ENCODE measurements at regions not wholly inside any gene's neighbourhood (a gene's known extent, or its start where the extent isn't known, plus 50 kb on each side); places are given as distances from the start of the nearest gene placed in this dataset.
A peak's percentile ranks its signal among the peaks of the same experiment; 100 is the strongest.

DNA sequence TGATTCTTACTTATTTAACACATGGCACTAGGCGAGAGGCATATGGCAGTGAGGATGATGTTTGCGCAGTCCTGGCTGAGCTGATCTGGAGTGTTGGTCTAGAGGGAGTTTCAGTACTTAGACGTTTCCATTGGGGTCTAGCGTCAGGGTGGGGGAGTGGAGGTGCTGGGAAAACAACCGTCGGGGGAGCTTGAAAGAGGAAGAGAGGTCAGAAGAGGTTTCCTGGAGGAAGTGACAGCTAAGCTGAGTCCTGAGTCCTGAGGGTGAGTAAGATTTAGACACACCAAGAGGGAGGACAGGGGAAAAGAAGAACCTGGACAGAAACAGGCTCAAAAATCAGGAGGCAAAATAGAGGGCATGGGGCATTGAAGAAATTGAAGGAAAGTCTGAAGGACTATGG is 81.4 kb downstream of the ALOX5AP start:
- no peak overlapping the region for H3K4me3 ChIP-seq (ENCODE audit: low read depth, low read length)
- DNase-seq (no peak), ATAC-seq (ENCODE audit: low read depth in 2 of 2) (no peak)
- no peak overlapping the region for H3K27ac ChIP-seq (ENCODE audit: insufficient read depth, low read length, poor library complexity, severe bottlenecking)
- H3K9me3 Mint-ChIP-seq = no peaks in the 10 kb centered on the region
- no peaks in the 10 kb centered on the region for H3K9me3 ChIP-seq (ENCODE audit: control insufficient read depth in 2 of 2, low read length in 2 of 2)
- peaks cover 27% of the 10 kb centered on the region for H3K27me3 Mint-ChIP-seq
- H3K27me3 ChIP-seq (ENCODE audit: control insufficient read depth, insufficient read depth, low read length) = no peaks in the 10 kb centered on the region
- H3K36me3 ChIP-seq (ENCODE audit: control insufficient read depth, insufficient read depth, low read length) = no peaks in the 10 kb centered on the region
- no peaks in the 10 kb centered on the region for H3K4me1 Mint-ChIP-seq
- no peaks in the 10 kb centered on the region for H3K36me3 Mint-ChIP-seq
- H3K4me1 ChIP-seq (ENCODE audit: control insufficient read depth, insufficient read depth, low read length, poor library complexity, severe bottlenecking) = no peaks in the 10 kb centered on the region
- H3K27ac Mint-ChIP-seq = no peak overlapping the region
- H3K4me3 Mint-ChIP-seq = no peak overlapping the region

GRCh38 chr13:30818323-30818960 is 83.1 kb downstream of the ALOX5AP start:
- no peaks in the 10 kb centered on the region for H3K36me3 ChIP-seq (ENCODE audit: control insufficient read depth, insufficient read depth, low read length)
- DNase-seq = no peak
- Mint-ChIP-seq H3K4me1 (no peaks in the 10 kb centered on the region), H3K4me3 (no peak overlapping the region), H3K27me3 (peaks cover 29% of the 10 kb centered on the region), H3K36me3 (peaks cover 4% of the 10 kb centered on the region), H3K27ac (peak overlapping the region in 1 of 3 donors; percentile 40), H3K9me3 (no peaks in the 10 kb centered on the region)
- no peaks in the 10 kb centered on the region for H3K9me3 ChIP-seq (ENCODE audit: control insufficient read depth in 2 of 2, low read length in 2 of 2)
- H3K4me1 ChIP-seq (ENCODE audit: control insufficient read depth, insufficient read depth, low read length, poor library complexity, severe bottlenecking) = no peaks in the 10 kb centered on the region
- no peaks in the 10 kb centered on the region for H3K27me3 ChIP-seq (ENCODE audit: control insufficient read depth, insufficient read depth, low read length)
- ATAC-seq (ENCODE audit: low read depth in 2 of 2) = no peak
- H3K4me3 ChIP-seq (ENCODE audit: low read depth, low read length) = no peak overlapping the region
- no peak overlapping the region for H3K27ac ChIP-seq (ENCODE audit: insufficient read depth, low read length, poor library complexity, severe bottlenecking)

- Mint-ChIP-seq H3K27ac (peak overlapping the region in 1 of 3 donors; percentile 10), H3K9me3 (no peaks in the 10 kb centered on the region), H3K27me3 (peaks cover 28% of the 10 kb centered on the region), H3K36me3 (peaks cover 4% of the 10 kb centered on the region), H3K4me1 (no peaks in the 10 kb centered on the region), H3K4me3 (no peak overlapping the region)
- Histone ChIP-seq H3K9me3 (ENCODE audit: control insufficient read depth in 2 of 2, low read length in 2 of 2) (no peaks in the 10 kb centered on the region), H3K4me1 (ENCODE audit: control insufficient read depth, insufficient read depth, low read length, poor library complexity, severe bottlenecking) (no peaks in the 10 kb centered on the region), H3K36me3 (ENCODE audit: control insufficient read depth, insufficient read depth, low read length) (no peaks in the 10 kb centered on the region), H3K4me3 (ENCODE audit: low read depth, low read length) (no peak overlapping the region), H3K27me3 (ENCODE audit: control insufficient read depth, insufficient read depth, low read length) (no peaks in the 10 kb centered on the region), H3K27ac (ENCODE audit: insufficient read depth, low read length, poor library complexity, severe bottlenecking) (no peak overlapping the region)
- ATAC-seq (ENCODE audit: low read depth in 2 of 2) (no peak), DNase-seq (no peak)
These were observed 84.0 kb downstream of the ALOX5AP start for GRCh38 chr13:30819136-30819888.

GRCh38 chr13:30821421-30821820 is 84.7 kb upstream of the MEDAG start:
- Mint-ChIP-seq H3K27ac (no peak overlapping the region), H3K4me3 (no peak overlapping the region), H3K27me3 (peaks cover 30% of the 10 kb centered on the region), H3K9me3 (no peaks in the 10 kb centered on the region), H3K36me3 (peaks cover 4% of the 10 kb centered on the region), H3K4me1 (no peaks in the 10 kb centered on the region)
- Histone ChIP-seq H3K9me3 (ENCODE audit: control insufficient read depth in 2 of 2, low read length in 2 of 2) (no peaks in the 10 kb centered on the region), H3K4me1 (ENCODE audit: control insufficient read depth, insufficient read depth, low read length, poor library complexity, severe bottlenecking) (no peaks in the 10 kb centered on the region), H3K27me3 (ENCODE audit: control insufficient read depth, insufficient read depth, low read length) (no peaks in the 10 kb centered on the region), H3K36me3 (ENCODE audit: control insufficient read depth, insufficient read depth, low read length) (no peaks in the 10 kb centered on the region), H3K4me3 (ENCODE audit: low read depth, low read length) (no peak overlapping the region), H3K27ac (ENCODE audit: insufficient read depth, low read length, poor library complexity, severe bottlenecking) (no peak overlapping the region)
- ATAC-seq (ENCODE audit: low read depth in 2 of 2) (no peak), DNase-seq (no peak)

DNA sequence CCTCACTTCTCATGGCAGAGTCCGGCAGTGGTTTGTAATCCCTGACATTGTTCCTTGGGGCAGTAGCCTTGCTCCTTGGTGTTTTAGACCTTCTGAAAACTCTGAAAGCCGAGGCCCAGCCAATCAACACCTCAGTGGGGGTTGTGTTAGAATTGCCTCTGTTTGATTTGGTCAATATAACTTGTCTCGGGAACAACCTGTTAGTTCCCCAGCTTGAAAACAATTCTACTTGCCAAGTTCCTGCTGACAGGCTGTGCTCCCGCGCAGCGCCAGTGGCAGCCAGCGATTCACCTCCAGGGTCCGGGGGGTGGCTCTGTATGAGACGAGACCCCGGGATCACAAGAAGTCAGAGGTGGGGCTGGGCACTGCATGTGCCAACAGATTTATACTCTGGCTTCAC is 81.4 kb upstream of the MEDAG start:
- Histone ChIP-seq H3K9me3 (ENCODE audit: control insufficient read depth in 2 of 2, low read length in 2 of 2) (no peaks in the 10 kb centered on the region), H3K4me1 (ENCODE audit: control insufficient read depth, insufficient read depth, low read length, poor library complexity, severe bottlenecking) (no peaks in the 10 kb centered on the region), H3K27ac (ENCODE audit: insufficient read depth, low read length, poor library complexity, severe bottlenecking) (no peak overlapping the region), H3K36me3 (ENCODE audit: control insufficient read depth, insufficient read depth, low read length) (no peaks in the 10 kb centered on the region), H3K4me3 (ENCODE audit: low read depth, low read length) (no peak overlapping the region), H3K27me3 (ENCODE audit: control insufficient read depth, insufficient read depth, low read length) (no peaks in the 10 kb centered on the region)
- H3K9me3 Mint-ChIP-seq = no peaks in the 10 kb centered on the region
- H3K27ac Mint-ChIP-seq = no peak overlapping the region
- ATAC-seq (ENCODE audit: low read depth in 2 of 2) = no peak
- no peaks in the 10 kb centered on the region for H3K4me1 Mint-ChIP-seq
- peaks cover 4% of the 10 kb centered on the region for H3K36me3 Mint-ChIP-seq
- peaks cover 15% of the 10 kb centered on the region for H3K27me3 Mint-ChIP-seq
- no peak for DNase-seq
- H3K4me3 Mint-ChIP-seq = no peak overlapping the region

DNA sequence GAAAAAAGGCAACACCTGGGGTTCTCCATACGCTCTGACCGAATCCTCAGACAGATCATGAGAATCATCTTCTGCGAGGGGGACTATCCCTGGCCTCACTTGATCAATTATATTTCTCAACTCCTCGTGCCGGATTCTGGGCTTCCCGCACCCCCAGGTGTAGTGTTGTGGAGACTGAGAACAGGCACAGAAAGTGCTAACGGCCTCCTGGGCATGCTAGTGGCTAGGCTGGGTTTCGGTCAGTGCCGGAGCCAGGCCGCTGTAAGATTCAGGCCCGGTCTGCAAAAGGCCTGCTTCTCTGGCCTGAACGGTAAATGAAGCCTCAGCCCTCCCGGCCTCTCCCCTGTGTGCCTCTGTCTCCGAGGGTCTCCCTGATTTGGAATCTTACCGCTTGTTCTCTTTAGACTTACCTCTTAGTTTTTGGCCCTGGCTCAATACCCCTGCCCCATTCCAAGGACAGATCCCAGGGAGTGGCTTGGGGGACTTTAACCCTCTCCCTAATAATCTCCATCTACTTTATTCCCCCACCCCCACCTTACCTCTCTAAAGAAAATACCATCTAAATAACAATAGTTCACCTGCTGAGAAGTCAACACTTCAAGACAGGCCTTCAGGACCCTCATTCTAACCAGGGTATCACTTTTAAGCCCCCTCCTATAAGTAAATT is 79.0 kb upstream of the MEDAG start:
- ATAC-seq (ENCODE audit: low read depth in 2 of 2) (no peak), DNase-seq (no peak)
- Histone ChIP-seq H3K27ac (ENCODE audit: insufficient read depth, low read length, poor library complexity, severe bottlenecking) (no peak overlapping the region), H3K4me3 (ENCODE audit: low read depth, low read length) (no peak overlapping the region), H3K36me3 (ENCODE audit: control insufficient read depth, insufficient read depth, low read length) (no peaks in the 10 kb centered on the region), H3K27me3 (ENCODE audit: control insufficient read depth, insufficient read depth, low read length) (no peaks in the 10 kb centered on the region), H3K4me1 (ENCODE audit: control insufficient read depth, insufficient read depth, low read length, poor library complexity, severe bottlenecking) (no peaks in the 10 kb centered on the region), H3K9me3 (ENCODE audit: control insufficient read depth in 2 of 2, low read length in 2 of 2) (no peaks in the 10 kb centered on the region)
- Mint-ChIP-seq H3K4me3 (no peak overlapping the region), H3K4me1 (no peaks in the 10 kb centered on the region), H3K36me3 (peaks cover under 1% of the 10 kb centered on the region), H3K9me3 (no peaks in the 10 kb centered on the region), H3K27ac (no peak overlapping the region), H3K27me3 (peaks cover 18% of the 10 kb centered on the region)

DNA sequence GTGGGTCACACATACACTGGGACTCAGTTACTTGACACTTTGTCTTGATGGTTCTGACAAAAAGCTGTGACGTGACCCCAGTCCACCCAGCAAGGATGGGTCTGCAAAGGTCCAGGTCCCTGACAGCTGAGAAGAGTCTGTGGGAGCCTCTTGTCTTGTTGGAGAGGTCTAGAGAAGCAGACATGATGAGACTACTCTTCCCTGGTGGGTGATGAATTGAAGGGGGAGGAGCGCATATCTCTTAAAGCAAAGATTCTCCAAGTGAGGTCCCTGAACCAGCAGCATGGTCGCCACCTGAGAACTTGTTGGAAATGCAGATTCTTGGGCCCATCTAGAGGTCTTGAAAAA is 78.5 kb upstream of the MEDAG start:
- Histone ChIP-seq H3K36me3 (ENCODE audit: control insufficient read depth, insufficient read depth, low read length) (no peaks in the 10 kb centered on the region), H3K27ac (ENCODE audit: insufficient read depth, low read length, poor library complexity, severe bottlenecking) (no peak overlapping the region), H3K4me3 (ENCODE audit: low read depth, low read length) (no peak overlapping the region), H3K4me1 (ENCODE audit: control insufficient read depth, insufficient read depth, low read length, poor library complexity, severe bottlenecking) (no peaks in the 10 kb centered on the region), H3K27me3 (ENCODE audit: control insufficient read depth, insufficient read depth, low read length) (no peaks in the 10 kb centered on the region), H3K9me3 (ENCODE audit: control insufficient read depth in 2 of 2, low read length in 2 of 2) (no peaks in the 10 kb centered on the region)
- Mint-ChIP-seq H3K36me3 (no peaks in the 10 kb centered on the region), H3K27ac (no peak overlapping the region), H3K9me3 (no peaks in the 10 kb centered on the region), H3K4me3 (no peak overlapping the region), H3K27me3 (peaks cover 20% of the 10 kb centered on the region), H3K4me1 (no peaks in the 10 kb centered on the region)
- ATAC-seq (ENCODE audit: low read depth in 2 of 2) (no peak), DNase-seq (no peak)

Measured in CD4-positive, CD25-positive, alpha-beta regulatory T cell (primary cell).